Body of pancreas (tissue), 4 donors: ENCODE measurements at regions not wholly inside any gene's neighbourhood (a gene's known extent, or its start where the extent isn't known, plus 50 kb on each side); places are given as distances from the start of the nearest gene placed in this dataset.

Experiments used
- CTCF ChIP-seq, 7 experiments: fragments of 450-650 bp in 4 of 7; fragments of 200-600 bp in 3 of 7; sonication (generic) in 3 of 7; IDR thresholded peaks; one replicate each; pipeline ENCODE4 v1.5.1; 2016 to 2019; ENCODE audit warnings: antibody characterized with exemption in 7 of 7
- POLR2A ChIP-seq, 3 donors: fragments of 450-650 bp; IDR thresholded peaks; one replicate each; pipeline ENCODE4 v1.6.1; 2016; ENCODE audit warnings: antibody characterized with exemption in 3 of 3, mild to moderate bottlenecking in 2 of 3

- no peak for TF ChIP-seq CTCF (IDR thresholded peaks at IDR 0.05)
- TF ChIP-seq POLR2A (IDR thresholded peaks at IDR 0.05) = no peak
Observed at GRCh38 chr22:48708558-48709245, 1119.0 kb downstream of the BRD1 start.
